ENCODE measurements at regions not wholly inside any gene's neighbourhood (a gene's known extent, or its start where the extent isn't known, plus 50 kb on each side); places are given as distances from the start of the nearest gene placed in this dataset.

- Mint-ChIP-seq H3K27me3 (ENCODE audit: low read depth) (no peaks in the 10 kb centered on the region), H3K36me3 (ENCODE audit: low read depth) (no peaks in the 10 kb centered on the region), H3K9me3 (no peaks in the 10 kb centered on the region), H3K4me3 (no peak overlapping the region), H3K27ac (no peak overlapping the region), H3K4me1 (ENCODE audit: low read depth) (no peaks in the 10 kb centered on the region)
These were observed 465.3 kb upstream of the AGTR1 start for GRCh38 chr3:148232389-148232788.

- Mint-ChIP-seq H3K27me3 (ENCODE audit: low read depth) (no peaks in the 10 kb centered on the region), H3K4me3 (no peak overlapping the region), H3K36me3 (ENCODE audit: low read depth) (no peaks in the 10 kb centered on the region), H3K27ac (no peak overlapping the region), H3K4me1 (ENCODE audit: low read depth) (no peaks in the 10 kb centered on the region), H3K9me3 (no peaks in the 10 kb centered on the region)
These were observed 464.3 kb upstream of the AGTR1 start for GRCh38 chr3:148233403-148233802.

GRCh38 chr3:148234536-148234935, 463.2 kb upstream of the AGTR1 start:
- Mint-ChIP-seq H3K36me3 (ENCODE audit: low read depth) (no peaks in the 10 kb centered on the region), H3K27ac (no peak overlapping the region), H3K4me3 (no peak overlapping the region), H3K9me3 (no peaks in the 10 kb centered on the region), H3K4me1 (ENCODE audit: low read depth) (no peaks in the 10 kb centered on the region), H3K27me3 (ENCODE audit: low read depth) (no peaks in the 10 kb centered on the region)

GRCh38 chr3:148235566-148235965, 462.1 kb upstream of the AGTR1 start:
- H3K36me3 Mint-ChIP-seq (ENCODE audit: low read depth) = no peaks in the 10 kb centered on the region
- no peak overlapping the region for H3K27ac Mint-ChIP-seq
- no peaks in the 10 kb centered on the region for H3K9me3 Mint-ChIP-seq
- H3K4me3 Mint-ChIP-seq = no peak overlapping the region
- H3K27me3 Mint-ChIP-seq (ENCODE audit: low read depth) = no peaks in the 10 kb centered on the region
- no peaks in the 10 kb centered on the region for H3K4me1 Mint-ChIP-seq (ENCODE audit: low read depth)

GRCh38 chr3:148238421-148238821, 459.3 kb upstream of the AGTR1 start:
- H3K27me3 Mint-ChIP-seq (ENCODE audit: low read depth) = no peaks in the 10 kb centered on the region
- peaks cover 3% of the 10 kb centered on the region for H3K9me3 Mint-ChIP-seq
- no peaks in the 10 kb centered on the region for H3K4me1 Mint-ChIP-seq (ENCODE audit: low read depth)
- H3K27ac Mint-ChIP-seq = no peak overlapping the region
- no peak overlapping the region for H3K4me3 Mint-ChIP-seq
- H3K36me3 Mint-ChIP-seq (ENCODE audit: low read depth) = no peaks in the 10 kb centered on the region

- no peak overlapping the region for H3K4me3 Mint-ChIP-seq
- H3K4me1 Mint-ChIP-seq (ENCODE audit: low read depth) = no peaks in the 10 kb centered on the region
- H3K9me3 Mint-ChIP-seq = peaks cover 3% of the 10 kb centered on the region
- no peak overlapping the region for H3K27ac Mint-ChIP-seq
- no peaks in the 10 kb centered on the region for H3K27me3 Mint-ChIP-seq (ENCODE audit: low read depth)
- H3K36me3 Mint-ChIP-seq (ENCODE audit: low read depth) = no peaks in the 10 kb centered on the region
These were observed 457.4 kb upstream of the AGTR1 start for GRCh38 chr3:148240351-148240750.

- no peaks in the 10 kb centered on the region for H3K27me3 Mint-ChIP-seq (ENCODE audit: low read depth)
- H3K36me3 Mint-ChIP-seq (ENCODE audit: low read depth) = no peaks in the 10 kb centered on the region
- no peaks in the 10 kb centered on the region for H3K4me1 Mint-ChIP-seq (ENCODE audit: low read depth)
- peaks cover 8% of the 10 kb centered on the region for H3K9me3 Mint-ChIP-seq
- no peak overlapping the region for H3K4me3 Mint-ChIP-seq
- H3K27ac Mint-ChIP-seq = no peak overlapping the region
These were observed 454.1 kb upstream of the AGTR1 start for GRCh38 chr3:148243609-148244008.

- Mint-ChIP-seq H3K4me3 (no peak overlapping the region), H3K9me3 (peaks cover 8% of the 10 kb centered on the region), H3K27me3 (ENCODE audit: low read depth) (no peaks in the 10 kb centered on the region), H3K36me3 (ENCODE audit: low read depth) (no peaks in the 10 kb centered on the region), H3K27ac (no peak overlapping the region), H3K4me1 (ENCODE audit: low read depth) (no peaks in the 10 kb centered on the region)
These were observed 451.3 kb upstream of the AGTR1 start for GRCh38 chr3:148246291-148246923.

- no peak overlapping the region for H3K4me3 Mint-ChIP-seq
- H3K9me3 Mint-ChIP-seq = no peaks in the 10 kb centered on the region
- no peak overlapping the region for H3K27ac Mint-ChIP-seq
- H3K27me3 Mint-ChIP-seq (ENCODE audit: low read depth) = no peaks in the 10 kb centered on the region
- no peaks in the 10 kb centered on the region for H3K4me1 Mint-ChIP-seq (ENCODE audit: low read depth)
- no peaks in the 10 kb centered on the region for H3K36me3 Mint-ChIP-seq (ENCODE audit: low read depth)
These were observed 444.0 kb upstream of the AGTR1 start for GRCh38 chr3:148253713-148254112.

- Mint-ChIP-seq H3K27me3 (ENCODE audit: low read depth) (no peaks in the 10 kb centered on the region), H3K4me3 (no peak overlapping the region), H3K36me3 (ENCODE audit: low read depth) (no peaks in the 10 kb centered on the region), H3K9me3 (no peaks in the 10 kb centered on the region), H3K4me1 (ENCODE audit: low read depth) (no peaks in the 10 kb centered on the region), H3K27ac (no peak overlapping the region)
These were observed 443.3 kb upstream of the AGTR1 start for GRCh38 chr3:148254402-148254801.

- Mint-ChIP-seq H3K36me3 (ENCODE audit: low read depth) (no peaks in the 10 kb centered on the region), H3K4me1 (ENCODE audit: low read depth) (no peaks in the 10 kb centered on the region), H3K9me3 (no peaks in the 10 kb centered on the region), H3K27me3 (ENCODE audit: low read depth) (no peaks in the 10 kb centered on the region), H3K4me3 (no peak overlapping the region), H3K27ac (no peak overlapping the region)
These were observed 441.4 kb upstream of the AGTR1 start for GRCh38 chr3:148255981-148256969.

GRCh38 chr3:148262980-148263379, 434.7 kb upstream of the AGTR1 start:
- H3K36me3 Mint-ChIP-seq (ENCODE audit: low read depth) = no peaks in the 10 kb centered on the region
- H3K4me1 Mint-ChIP-seq (ENCODE audit: low read depth) = no peaks in the 10 kb centered on the region
- peaks cover 3% of the 10 kb centered on the region for H3K9me3 Mint-ChIP-seq
- H3K27ac Mint-ChIP-seq = no peak overlapping the region
- no peak overlapping the region for H3K4me3 Mint-ChIP-seq
- no peaks in the 10 kb centered on the region for H3K27me3 Mint-ChIP-seq (ENCODE audit: low read depth)

GRCh38 chr3:148265841-148266240, 431.9 kb upstream of the AGTR1 start:
- Mint-ChIP-seq H3K9me3 (peaks cover 3% of the 10 kb centered on the region), H3K4me1 (ENCODE audit: low read depth) (no peaks in the 10 kb centered on the region), H3K27ac (no peak overlapping the region), H3K27me3 (ENCODE audit: low read depth) (no peaks in the 10 kb centered on the region), H3K4me3 (no peak overlapping the region), H3K36me3 (ENCODE audit: low read depth) (no peaks in the 10 kb centered on the region)

GRCh38 chr3:148266341-148266740, 431.4 kb upstream of the AGTR1 start:
- H3K27ac Mint-ChIP-seq = no peak overlapping the region
- H3K9me3 Mint-ChIP-seq = peaks cover 3% of the 10 kb centered on the region
- no peaks in the 10 kb centered on the region for H3K36me3 Mint-ChIP-seq (ENCODE audit: low read depth)
- H3K27me3 Mint-ChIP-seq (ENCODE audit: low read depth) = no peaks in the 10 kb centered on the region
- no peak overlapping the region for H3K4me3 Mint-ChIP-seq
- no peaks in the 10 kb centered on the region for H3K4me1 Mint-ChIP-seq (ENCODE audit: low read depth)

GRCh38 chr3:148269816-148270215, 427.9 kb upstream of the AGTR1 start:
- H3K4me1 Mint-ChIP-seq (ENCODE audit: low read depth) = no peaks in the 10 kb centered on the region
- H3K4me3 Mint-ChIP-seq = no peak overlapping the region
- peaks cover 3% of the 10 kb centered on the region for H3K9me3 Mint-ChIP-seq
- no peak overlapping the region for H3K27ac Mint-ChIP-seq
- no peaks in the 10 kb centered on the region for H3K27me3 Mint-ChIP-seq (ENCODE audit: low read depth)
- no peaks in the 10 kb centered on the region for H3K36me3 Mint-ChIP-seq (ENCODE audit: low read depth)

Measured in T-helper 1 cell treated with Interleukin-12 subunit alpha and Interleukin-12 subunit beta and Interleukin-4 antibody, amounts not matched to agents 30 μg/mL and 1 μg/mL, for 36 hours (primary cell).